GM18861 (cell line): ENCODE measurements at regions not wholly inside any gene's neighbourhood (a gene's known extent, or its start where the extent isn't known, plus 50 kb on each side); places are given as distances from the start of the nearest gene placed in this dataset.

Experiments
- ATAC-seq: cut with Tn5 transposase; IDR thresholded peaks from one replicate; pipeline ENCODE4 v1.9.1; 2021; ENCODE audit not compliant: unreplicated experiment

GRCh38 chr9:126123927-126124326 is 202.7 kb upstream of the MVB12B start:
- ATAC-seq, result no peak

GRCh38 chr9:126125177-126125576 is 201.5 kb upstream of the MVB12B start:
- no peak for ATAC-seq

GRCh38 chr9:126125577-126125976 is 201.1 kb upstream of the MVB12B start:
- no peak for ATAC-seq

GRCh38 chr9:126125992-126126409 is 200.6 kb upstream of the MVB12B start:
- ATAC-seq, result no peak

- ATAC-seq, result no peak
Measured at GRCh38 chr9:126126807-126127206, 199.8 kb upstream of the MVB12B start.

- ATAC-seq, result no peak
Measured at GRCh38 chr9:126127591-126127990, 199.0 kb upstream of the MVB12B start.

GRCh38 chr9:126128494-126129142 is 198.0 kb upstream of the MVB12B start:
- ATAC-seq, result no peak

GRCh38 chr9:126131066-126132010 is 195.3 kb upstream of the MVB12B start:
- no peak for ATAC-seq

GRCh38 chr9:126132746-126133145 is 193.9 kb upstream of the MVB12B start:
- ATAC-seq, result no peak

- no peak for ATAC-seq
Measured at GRCh38 chr9:126144196-126144595, 182.4 kb upstream of the MVB12B start.

GRCh38 chr9:126144603-126145456 is 181.8 kb upstream of the MVB12B start:
- no peak for ATAC-seq

GRCh38 chr9:126145887-126146253 is 180.8 kb upstream of the MVB12B start:
- no peak for ATAC-seq

- no peak for ATAC-seq
Measured at GRCh38 chr9:126146254-126147145, 180.1 kb upstream of the MVB12B start.

GRCh38 chr9:126147186-126147935 is 179.3 kb upstream of the MVB12B start:
- ATAC-seq, result no peak

GRCh38 chr9:126147936-126148870 is 178.4 kb upstream of the MVB12B start:
- ATAC-seq, result no peak

- ATAC-seq, result no peak
Measured at GRCh38 chr9:126148994-126149393, 177.6 kb upstream of the MVB12B start.

- ATAC-seq, result no peak
Measured at GRCh38 chr9:126149661-126150060, 177.0 kb upstream of the MVB12B start.

GRCh38 chr9:126150411-126151030 is 176.1 kb upstream of the MVB12B start:
- no peak for ATAC-seq
